Skeletal muscle cell (primary cell): ENCODE measurements at regions not wholly inside any gene's neighbourhood (a gene's known extent, or its start where the extent isn't known, plus 50 kb on each side); places are given as distances from the start of the nearest gene placed in this dataset.
"Not testable (repeated sequence)": the region's sequence is repeated elsewhere in the genome, so short reads cannot be mapped to it uniquely, and the experiment has no call there.

ENCODE experiments used
- DNase-seq: peaks from one replicate; pipeline ENCODE4 v3.0.0-alpha.2; 2010; ENCODE audit warnings: low read depth
- H3K4me3 ChIP-seq: 2 replicates; pipeline ENCODE4 v1.5.1; 2011; ENCODE audit warnings: low read depth, mild to moderate bottlenecking, control low read depth, low read length, moderate library complexity

- H3K4me3 ChIP-seq, DNase-seq: not testable (repeated sequence)
These were observed 179.5 kb downstream of the FAM72C start for GRCh38 chr1:143792047-143792937.

GRCh38 chr1:143786381-143786780 lies 185.4 kb downstream of the FAM72C start:
- not testable (repeated sequence) for H3K4me3 ChIP-seq

GRCh38 chr1:143785883-143786282 lies 185.9 kb downstream of the FAM72C start:
- not testable (repeated sequence) for H3K4me3 ChIP-seq, DNase-seq

More at GRCh38 chr1:143786381-143786780, 185.4 kb downstream of the FAM72C start:
- not testable (repeated sequence) for DNase-seq

DNA sequence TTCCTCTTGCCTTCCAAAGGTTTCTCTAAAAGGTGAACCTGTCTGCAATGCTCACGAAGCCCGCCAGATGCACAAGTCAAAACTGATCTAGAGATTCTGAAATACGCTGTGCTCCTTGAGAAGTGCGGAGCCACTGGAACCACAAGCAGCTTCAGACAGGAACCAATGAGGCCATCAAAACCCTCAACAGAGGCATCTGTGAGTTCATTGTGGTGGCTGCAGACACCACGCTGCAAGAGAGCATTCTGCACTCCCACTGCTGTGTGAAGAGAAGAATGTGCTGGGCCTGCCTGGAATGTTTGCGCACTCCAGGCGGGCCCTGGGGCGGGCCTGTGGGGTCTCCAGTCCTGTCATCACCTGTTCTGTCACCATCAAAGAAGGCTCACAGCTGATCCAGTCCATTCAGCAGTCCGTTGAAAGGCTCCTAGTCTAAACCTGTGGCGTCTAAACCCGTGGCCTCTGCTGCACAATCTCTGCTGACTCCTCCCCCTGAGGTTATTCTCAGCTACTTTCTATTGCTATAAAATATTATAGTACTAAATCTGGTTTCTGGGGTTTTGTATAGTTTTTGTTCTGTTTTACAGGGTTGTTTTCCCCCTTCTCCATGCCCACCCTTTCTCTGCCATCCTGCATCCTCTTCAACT lies 187.4 kb downstream of the FAM72C start:
- not testable (repeated sequence) for H3K4me3 ChIP-seq, DNase-seq

DNA sequence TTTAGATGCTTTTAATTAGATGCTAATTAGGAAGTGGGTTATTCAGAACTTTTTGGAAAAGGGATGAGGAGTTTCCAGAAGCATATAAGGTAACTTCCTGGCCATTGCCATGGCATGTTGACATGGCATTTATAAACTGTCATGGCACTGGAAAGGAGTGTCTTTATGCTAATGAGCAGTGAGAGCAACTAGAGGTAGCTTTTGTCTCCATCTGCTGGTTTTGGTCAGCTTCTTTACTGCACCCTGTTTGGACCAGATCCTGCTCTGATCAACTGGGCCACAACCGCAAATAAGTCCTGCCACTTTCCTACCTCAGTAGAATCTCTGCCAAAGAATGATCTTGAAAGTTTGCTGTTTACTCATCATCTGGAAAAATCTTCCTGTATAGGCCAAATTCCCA lies 193.6 kb downstream of the FAM72C start:
- H3K4me3 ChIP-seq, DNase-seq: not testable (repeated sequence)

DNA sequence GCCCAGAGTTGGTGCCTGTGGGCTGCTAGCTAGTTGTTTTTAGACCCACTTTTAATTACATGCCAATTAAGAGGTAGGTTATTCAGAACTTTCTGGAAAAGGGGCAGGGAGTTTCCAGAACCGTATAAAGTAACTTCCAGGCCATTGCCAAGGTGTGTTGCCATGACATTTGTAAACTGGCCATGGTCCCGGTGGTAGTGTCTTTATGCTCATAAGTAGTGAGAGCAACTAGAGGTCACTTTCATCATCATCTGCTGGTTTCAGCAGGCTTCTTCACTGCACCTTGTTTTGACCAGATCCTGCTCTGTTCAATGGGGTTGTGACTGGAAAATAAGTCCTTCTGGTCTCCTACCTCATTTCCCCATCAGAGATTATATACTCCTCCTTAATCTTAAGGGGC lies 207.0 kb downstream of the FAM72C start:
- H3K4me3 ChIP-seq, DNase-seq: not testable (repeated sequence)

GRCh38 chr1:143760366-143760765 lies 211.4 kb downstream of the FAM72C start:
- DNase-seq, H3K4me3 ChIP-seq: not testable (repeated sequence)

- H3K4me3 ChIP-seq, DNase-seq: not testable (repeated sequence)
These were observed 215.8 kb downstream of the FAM72C start for GRCh38 chr1:143755961-143756360.

DNA sequence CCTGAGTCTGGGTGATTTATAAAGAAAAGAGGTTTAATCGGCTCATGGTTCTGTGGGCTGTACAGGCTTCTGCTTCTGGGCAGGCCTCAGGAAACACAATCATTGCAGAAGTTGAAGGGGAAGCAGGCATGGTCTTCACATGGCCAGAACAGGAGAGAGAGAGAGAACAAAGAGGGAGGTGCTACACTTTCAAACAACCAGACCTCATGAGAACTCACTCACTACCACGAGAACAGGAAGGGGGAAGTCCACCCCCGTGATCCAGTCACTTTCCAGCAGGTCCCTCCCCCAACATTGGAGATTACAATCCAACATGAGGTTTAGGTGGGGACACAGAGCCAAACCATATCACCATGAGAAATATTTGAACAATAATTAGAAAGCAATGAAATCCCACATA lies 222.9 kb downstream of the FAM72C start:
- DNase-seq: no peak
- no peak overlapping the region for H3K4me3 ChIP-seq

GRCh38 chr1:143736562-143736961 lies 235.2 kb downstream of the FAM72C start:
- DNase-seq: no peak
- H3K4me3 ChIP-seq: peak overlapping the region; percentile 40

- no peak for DNase-seq
- peak overlapping the region; percentile 40 for H3K4me3 ChIP-seq
These were observed 235.9 kb downstream of the FAM72C start for GRCh38 chr1:143735764-143736461.

DNA sequence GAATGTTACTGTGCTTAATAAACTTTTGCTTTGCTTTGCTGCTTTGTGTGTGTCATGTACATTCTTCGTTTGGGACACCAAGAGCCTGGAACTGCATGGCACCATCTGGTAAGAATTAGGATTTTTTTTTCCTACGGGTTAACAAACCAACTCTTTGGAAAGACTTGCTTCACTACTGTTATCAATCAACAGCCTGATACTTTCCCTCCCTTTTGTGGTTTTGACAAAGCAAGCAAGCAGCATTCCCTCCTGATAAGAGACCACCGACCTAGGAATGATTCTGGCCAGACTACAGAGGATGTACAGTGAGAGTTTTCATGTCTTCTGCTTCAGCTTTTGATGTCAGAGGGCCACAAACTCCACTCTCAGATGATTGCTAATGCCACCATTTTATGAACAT lies 237.5 kb downstream of the FAM72C start:
- not testable (repeated sequence) for H3K4me3 ChIP-seq

DNA sequence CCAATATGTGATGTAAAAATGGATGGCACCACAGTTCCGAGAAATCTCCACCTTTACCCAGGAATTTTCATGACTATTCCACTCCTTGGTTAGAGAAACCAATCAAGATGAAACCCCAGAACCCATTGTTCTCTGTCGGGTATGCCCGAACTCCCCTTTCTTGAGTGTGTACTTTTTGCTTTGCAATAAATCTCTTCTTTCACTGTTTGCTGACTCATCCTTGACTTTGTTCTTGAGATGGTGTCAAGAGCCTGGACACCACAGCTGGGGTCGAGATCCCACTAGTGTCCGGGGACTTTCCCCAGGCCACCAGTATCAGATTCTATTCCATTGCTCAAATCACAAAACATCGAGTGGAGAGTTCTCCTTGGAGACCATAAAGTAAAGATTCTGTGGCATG lies 240.9 kb downstream of the FAM72C start:
- H3K4me3 ChIP-seq, DNase-seq: not testable (repeated sequence)

More for the DNA sequence above, 237.5 kb downstream of the FAM72C start:
- DNase-seq: not testable (repeated sequence)

DNA sequence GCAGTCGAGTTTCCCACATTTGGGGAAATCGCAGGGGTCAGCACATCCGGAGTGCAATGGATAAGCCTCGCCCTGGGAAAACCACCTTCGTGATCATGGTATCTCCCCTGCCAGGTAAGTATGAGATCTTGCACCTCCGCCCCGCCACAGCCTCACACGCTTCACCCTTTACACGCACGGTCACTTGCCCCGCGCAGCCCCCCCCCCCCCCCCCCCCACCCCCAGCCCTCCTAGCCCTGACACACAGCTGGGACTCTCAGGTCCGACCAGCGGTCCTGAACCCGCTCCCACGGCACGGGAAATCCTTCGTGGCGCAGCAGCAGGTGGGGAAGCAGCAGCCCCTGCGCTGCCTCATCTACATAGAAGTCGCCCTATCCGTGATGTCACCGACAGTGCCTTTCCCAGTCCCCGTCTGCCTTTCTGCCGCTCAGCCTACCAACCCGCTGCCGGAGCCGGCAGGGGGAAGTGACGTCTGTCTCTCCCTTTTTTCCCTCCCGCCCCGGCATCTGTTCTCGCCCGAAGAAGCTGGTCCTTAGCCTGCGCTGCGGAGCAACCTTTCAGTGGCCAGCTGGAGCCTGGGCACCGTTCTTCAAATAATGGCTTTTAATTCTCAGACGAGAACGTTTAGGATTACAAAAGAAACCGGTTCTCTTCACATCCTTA lies 242.2 kb downstream of the FAM72C start:
- not testable (repeated sequence) for DNase-seq, H3K4me3 ChIP-seq

GRCh38 chr1:143728802-143729448 lies 242.9 kb downstream of the FAM72C start:
- DNase-seq, H3K4me3 ChIP-seq: not testable (repeated sequence)

- no peak overlapping the region for H3K4me3 ChIP-seq
- DNase-seq: no peak
These were observed 244.5 kb downstream of the FAM72C start for GRCh38 chr1:143727263-143727662.

DNA sequence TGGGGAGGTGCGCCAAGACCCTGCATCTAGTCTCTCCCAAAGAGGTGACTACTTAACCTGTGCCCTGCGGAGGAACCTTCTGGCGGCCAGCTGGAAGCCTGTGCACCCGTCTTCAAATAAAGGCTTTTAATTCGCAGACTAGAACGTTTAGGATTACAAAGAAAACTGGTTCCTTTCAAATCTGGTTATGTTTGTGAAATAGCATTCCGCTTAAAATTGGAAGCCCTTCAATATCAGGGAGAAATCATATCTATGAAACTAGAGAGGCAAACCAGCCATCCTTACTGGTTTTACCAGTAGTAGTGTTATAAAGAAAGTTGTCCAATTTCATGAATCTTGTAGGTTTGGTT lies 250.8 kb downstream of the FAM72C start:
- DNase-seq: no peak

GRCh38 chr1:143720087-143721023 lies 251.4 kb downstream of the FAM72C start:
- no peak for DNase-seq
- H3K4me3 ChIP-seq: no peak overlapping the region

More for the DNA sequence above, 250.8 kb downstream of the FAM72C start:
- no peak overlapping the region for H3K4me3 ChIP-seq
